ENCODE measurements at regions not wholly inside any gene's neighbourhood (a gene's known extent, or its start where the extent isn't known, plus 50 kb on each side); places are given as distances from the start of the nearest gene placed in this dataset.

DNA sequence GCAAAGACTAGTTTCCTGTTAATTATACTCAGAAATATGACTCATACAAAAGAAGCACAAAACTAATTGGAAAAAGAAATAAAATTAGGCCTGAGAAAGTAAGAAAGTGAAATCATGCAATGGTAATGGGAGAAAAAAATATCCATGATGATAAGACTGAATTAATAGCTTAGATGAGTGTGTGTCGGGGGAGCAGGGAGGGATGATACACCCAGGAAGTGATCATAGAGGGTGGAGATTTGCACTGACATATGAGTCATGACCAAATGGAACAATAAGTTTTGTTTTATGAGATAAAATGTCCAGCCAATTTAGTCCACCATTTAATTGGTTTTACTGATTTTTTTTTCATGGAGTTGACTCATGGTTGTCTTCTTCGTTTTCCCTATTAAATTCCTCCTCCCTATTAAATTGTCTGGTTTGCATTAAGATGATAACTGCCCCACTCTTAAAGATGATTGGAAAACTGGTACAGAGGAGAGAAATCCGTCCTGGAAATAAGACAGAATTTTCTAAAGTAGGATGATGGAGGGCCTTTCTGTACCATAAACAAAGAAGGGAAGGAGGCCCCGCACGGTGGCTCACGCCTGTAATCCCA lies 111.7 kb upstream of the KCNJ6 start:
- WGBS (ENCODE audit: insufficient coverage, insufficient replicate concordance, low lambda C conversion rate, missing lambda C conversion rate) = 16% methylated on average over 5 of the region's 6 CpGs
- DNase-seq (ENCODE audit: low read depth, low spot score) = no peak
- H4K20me1 ChIP-seq (ENCODE audit: control insufficient read depth, insufficient read depth) = no peaks in the 10 kb centered on the region
- ChIA-PET RAD21 (ENCODE audit: unreplicated experiment) (no interaction called here), SMC1A (ENCODE audit: uncharacterized antibody, unreplicated experiment) (no interaction called here), POLR2A (no interaction called here), CTCF (no interaction called here)
- H3K36me3 ChIP-seq (ENCODE audit: control insufficient read depth in 2 of 2, insufficient read depth in 2 of 2, low read length in 1 of 2) = no peaks in the 10 kb centered on the region
- no peaks in the 10 kb centered on the region for H3K79me2 ChIP-seq (ENCODE audit: control insufficient read depth, insufficient read depth, low read length)
- no peak for ATAC-seq
- no TSS peak for BruUV-seq (replicated peaks)
- H3K4me1 ChIP-seq (ENCODE audit: control insufficient read depth, insufficient read depth, low read length) = no peaks in the 10 kb centered on the region
- H2AFZ ChIP-seq (ENCODE audit: control insufficient read depth, low read depth, low read length) = no peak overlapping the region
- no peaks in the 10 kb centered on the region for H3K27me3 ChIP-seq (replicated peaks in 1 of 2; ENCODE audit: control insufficient read depth in 2 of 2, insufficient read depth in 2 of 2, low read length in 1 of 2)
- no peaks in the 10 kb centered on the region for H3K9me3 ChIP-seq (replicated peaks; ENCODE audit: control insufficient read depth, insufficient read depth, low read length)
- H3K27ac ChIP-seq (ENCODE audit: control insufficient read depth, insufficient read depth) = no peak overlapping the region
- no peak overlapping the region for H3K4me2 ChIP-seq (ENCODE audit: control insufficient read depth, insufficient read depth)
- TF ChIP-seq, protein P1, sequence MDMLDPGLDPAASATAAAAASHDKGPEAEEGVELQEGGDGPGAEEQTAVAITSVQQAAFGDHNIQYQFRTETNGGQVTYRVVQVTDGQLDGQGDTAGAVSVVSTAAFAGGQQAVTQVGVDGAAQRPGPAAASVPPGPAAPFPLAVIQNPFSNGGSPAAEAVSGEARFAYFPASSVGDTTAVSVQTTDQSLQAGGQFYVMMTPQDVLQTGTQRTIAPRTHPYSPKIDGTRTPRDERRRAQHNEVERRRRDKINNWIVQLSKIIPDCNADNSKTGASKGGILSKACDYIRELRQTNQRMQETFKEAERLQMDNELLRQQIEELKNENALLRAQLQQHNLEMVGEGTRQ (IDR thresholded peaks at IDR 0.05; ENCODE audit: borderline replicate concordance, low read depth, low read length) = no peak
- TF ChIP-seq JUNB (IDR thresholded peaks at IDR 0.05) (no peak), NBN (IDR thresholded peaks at IDR 0.05) (no peak), PAX5 (IDR thresholded peaks at IDR 0.05; ENCODE audit: borderline replicate concordance, low read depth, low read length) (no peak), MXI1 (IDR thresholded peaks at IDR 0.05; ENCODE audit: low read depth, low read length) (no peak), DPF2 (IDR thresholded peaks at IDR 0.05) (no peak), CREM (IDR thresholded peaks at IDR 0.05; ENCODE audit: low read depth) (no peak), IKZF1 (conservative IDR thresholded peaks at IDR 0.05) (no peak), ZNF24 (IDR thresholded peaks at IDR 0.05) (no peak), HCFC1 (IDR thresholded peaks at IDR 0.05; ENCODE audit: low read length) (no peak), HDAC6 (IDR thresholded peaks at IDR 0.05; ENCODE audit: unreplicated experiment) (no peak), SIN3A (IDR thresholded peaks at IDR 0.05; ENCODE audit: low read depth, low read length) (no peak), IKZF2 (IDR thresholded peaks at IDR 0.05) (no peak), POU2F2 (IDR thresholded peaks at IDR 0.05; ENCODE audit: borderline replicate concordance, low read depth, low read length) (no peak), SREBF1 (IDR thresholded peaks at IDR 0.05; ENCODE audit: low read length) (no peak), EED (IDR thresholded peaks at IDR 0.05; ENCODE audit: low read depth) (no peak), WRNIP1 (IDR thresholded peaks at IDR 0.05; ENCODE audit: borderline replicate concordance, low read depth, low read length) (no peak), BHLHE40 (IDR thresholded peaks at IDR 0.05; ENCODE audit: borderline replicate concordance in 1 of 2, low read depth in 2 of 2, low read length in 1 of 2) (no peak)
- TF ChIP-seq, protein P2, sequence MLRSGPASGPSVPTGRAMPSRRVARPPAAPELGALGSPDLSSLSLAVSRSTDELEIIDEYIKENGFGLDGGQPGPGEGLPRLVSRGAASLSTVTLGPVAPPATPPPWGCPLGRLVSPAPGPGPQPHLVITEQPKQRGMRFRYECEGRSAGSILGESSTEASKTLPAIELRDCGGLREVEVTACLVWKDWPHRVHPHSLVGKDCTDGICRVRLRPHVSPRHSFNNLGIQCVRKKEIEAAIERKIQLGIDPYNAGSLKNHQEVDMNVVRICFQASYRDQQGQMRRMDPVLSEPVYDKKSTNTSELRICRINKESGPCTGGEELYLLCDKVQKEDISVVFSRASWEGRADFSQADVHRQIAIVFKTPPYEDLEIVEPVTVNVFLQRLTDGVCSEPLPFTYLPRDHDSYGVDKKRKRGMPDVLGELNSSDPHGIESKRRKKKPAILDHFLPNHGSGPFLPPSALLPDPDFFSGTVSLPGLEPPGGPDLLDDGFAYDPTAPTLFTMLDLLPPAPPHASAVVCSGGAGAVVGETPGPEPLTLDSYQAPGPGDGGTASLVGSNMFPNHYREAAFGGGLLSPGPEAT (IDR thresholded peaks at IDR 0.05; ENCODE audit: low read depth) = no peak
- TF ChIP-seq, protein P3, sequence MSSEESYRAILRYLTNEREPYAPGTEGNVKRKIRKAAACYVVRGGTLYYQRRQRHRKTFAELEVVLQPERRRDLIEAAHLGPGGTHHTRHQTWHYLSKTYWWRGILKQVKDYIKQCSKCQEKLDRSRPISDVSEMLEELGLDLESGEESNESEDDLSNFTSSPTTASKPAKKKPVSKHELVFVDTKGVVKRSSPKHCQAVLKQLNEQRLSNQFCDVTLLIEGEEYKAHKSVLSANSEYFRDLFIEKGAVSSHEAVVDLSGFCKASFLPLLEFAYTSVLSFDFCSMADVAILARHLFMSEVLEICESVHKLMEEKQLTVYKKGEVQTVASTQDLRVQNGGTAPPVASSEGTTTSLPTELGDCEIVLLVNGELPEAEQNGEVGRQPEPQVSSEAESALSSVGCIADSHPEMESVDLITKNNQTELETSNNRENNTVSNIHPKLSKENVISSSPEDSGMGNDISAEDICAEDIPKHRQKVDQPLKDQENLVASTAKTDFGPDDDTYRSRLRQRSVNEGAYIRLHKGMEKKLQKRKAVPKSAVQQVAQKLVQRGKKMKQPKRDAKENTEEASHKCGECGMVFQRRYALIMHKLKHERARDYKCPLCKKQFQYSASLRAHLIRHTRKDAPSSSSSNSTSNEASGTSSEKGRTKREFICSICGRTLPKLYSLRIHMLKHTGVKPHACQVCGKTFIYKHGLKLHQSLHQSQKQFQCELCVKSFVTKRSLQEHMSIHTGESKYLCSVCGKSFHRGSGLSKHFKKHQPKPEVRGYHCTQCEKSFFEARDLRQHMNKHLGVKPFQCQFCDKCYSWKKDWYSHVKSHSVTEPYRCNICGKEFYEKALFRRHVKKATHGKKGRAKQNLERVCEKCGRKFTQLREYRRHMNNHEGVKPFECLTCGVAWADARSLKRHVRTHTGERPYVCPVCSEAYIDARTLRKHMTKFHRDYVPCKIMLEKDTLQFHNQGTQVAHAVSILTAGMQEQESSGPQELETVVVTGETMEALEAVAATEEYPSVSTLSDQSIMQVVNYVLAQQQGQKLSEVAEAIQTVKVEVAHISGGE (CRISPR knock-in tag; IDR thresholded peaks at IDR 0.05) = no peak
- intact Hi-C loops (cut with micrococcal nuclease; ENCODE audit: unreplicated experiment) (no loop called here), in situ Hi-C loops (cut with MboI) (no loop called here)
- no peak overlapping the region for H3K4me3 ChIP-seq
- H3K9ac ChIP-seq (ENCODE audit: control insufficient read depth, insufficient read depth, low read length) = no peak overlapping the region
- no peak for FAIRE-seq
